Peyer's patch (tissue), 4 donors: ENCODE measurements at regions not wholly inside any gene's neighbourhood (a gene's known extent, or its start where the extent isn't known, plus 50 kb on each side); places are given as distances from the start of the nearest gene placed in this dataset.

Experiments used
- DNase-seq, 3 donors: peaks; one replicate each; pipeline ENCODE4 v3.0.0-alpha.2; 2017 to 2019
- H3K27ac ChIP-seq, 4 donors: fragments of 200-600 bp; sonication (generic); one replicate each; pipeline ENCODE4 v1.5.1; 2016 to 2019
- H3K27me3 ChIP-seq, 2 donors: fragments of 200-600 bp; sonication (generic); one replicate each; pipeline ENCODE4 v1.5.1; 2019
- H3K36me3 ChIP-seq, 3 donors: fragments of 200-600 bp; sonication (generic); one replicate each; pipeline ENCODE4 v1.5.1; 2016 to 2019
- H3K4me1 ChIP-seq, 4 donors: fragments of 200-600 bp; sonication (generic); one replicate each; pipeline ENCODE4 v1.5.1; 2016 to 2019
- H3K4me3 ChIP-seq, 4 donors: fragments of 200-600 bp; sonication (generic); 1 replicate in 3 of 4; 2 replicates in 1 of 4; pipeline ENCODE4 v1.5.1; 2016 to 2019; ENCODE audit warnings: mild to moderate bottlenecking in 1 of 4
- H3K9me3 ChIP-seq, 4 donors: fragments of 200-600 bp; sonication (generic); one replicate each; pipeline ENCODE4 v1.5.1; 2016 to 2019; ENCODE audit warnings: mild to moderate bottlenecking in 1 of 4
- POLR2A ChIP-seq, 2 donors: fragments of 450-650 bp; IDR thresholded peaks; one replicate each; pipeline ENCODE4 v1.5.1; 2017; ENCODE audit warnings: antibody characterized with exemption in 2 of 2, mild to moderate bottlenecking in 2 of 2, moderate library complexity in 2 of 2
- TF ChIP-seq, protein P1 (sequence below), 6 experiments: fragments of 450-650 bp in 4 of 6; fragments of 200-600 bp in 2 of 6; sonication (generic) in 1 of 6; IDR thresholded peaks; one replicate each; pipeline ENCODE4 v1.5.1; 2017 to 2019; ENCODE audit warnings: antibody characterized with exemption in 6 of 6, mild to moderate bottlenecking in 3 of 6, moderate library complexity in 1 of 6

DNA sequence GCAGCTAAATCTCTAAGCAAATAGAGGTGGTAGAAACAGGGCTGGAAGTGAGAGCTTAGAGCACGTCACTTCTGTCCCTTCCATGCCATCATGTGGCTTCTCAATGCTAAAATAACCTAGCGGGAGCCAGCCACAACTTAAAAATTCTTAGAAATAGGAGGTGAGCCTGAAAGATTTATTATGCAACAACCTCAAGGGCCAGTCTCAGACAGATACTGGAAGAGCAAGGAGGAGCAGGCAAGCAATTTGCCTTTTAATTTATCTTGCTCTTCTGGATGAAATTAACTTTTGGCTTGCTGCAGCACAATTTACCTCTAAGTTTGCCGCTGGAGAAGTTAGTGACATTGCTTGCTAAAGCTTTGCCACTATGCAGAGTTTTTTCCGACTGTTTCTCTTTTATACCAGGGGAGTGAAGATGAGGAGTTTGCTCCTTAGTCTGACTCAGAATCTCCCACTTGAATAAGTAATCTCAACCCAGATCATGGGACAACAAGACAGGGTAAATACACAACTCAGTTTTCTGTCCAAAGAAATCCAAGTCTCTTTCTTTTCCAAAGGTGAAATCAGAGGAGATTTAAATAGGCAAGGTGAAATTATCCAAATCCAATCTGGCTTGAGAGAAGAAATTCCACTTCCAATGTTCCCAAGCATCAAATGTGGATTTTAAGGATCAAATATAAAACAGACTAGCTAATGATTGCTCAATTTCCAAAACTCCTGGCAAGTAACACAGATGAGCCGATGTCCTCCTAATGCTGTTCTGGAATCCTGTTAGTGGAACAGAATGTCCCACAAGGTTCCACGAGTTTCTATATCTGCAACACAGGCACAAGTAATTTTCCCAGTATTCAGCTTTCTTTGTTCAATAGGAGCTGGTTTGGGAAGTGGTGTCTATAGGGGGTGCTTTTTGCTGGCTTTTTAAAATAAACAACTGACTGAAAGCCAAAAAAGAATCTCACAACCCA lies 329.4 kb upstream of the RORA start:
- no peak overlapping the region for H3K4me3 ChIP-seq
- DNase-seq, result no peak
- H3K27ac ChIP-seq, result peak overlapping the region in 3 of 4 donors; percentile 12 to 62 (median 58)

DNA sequence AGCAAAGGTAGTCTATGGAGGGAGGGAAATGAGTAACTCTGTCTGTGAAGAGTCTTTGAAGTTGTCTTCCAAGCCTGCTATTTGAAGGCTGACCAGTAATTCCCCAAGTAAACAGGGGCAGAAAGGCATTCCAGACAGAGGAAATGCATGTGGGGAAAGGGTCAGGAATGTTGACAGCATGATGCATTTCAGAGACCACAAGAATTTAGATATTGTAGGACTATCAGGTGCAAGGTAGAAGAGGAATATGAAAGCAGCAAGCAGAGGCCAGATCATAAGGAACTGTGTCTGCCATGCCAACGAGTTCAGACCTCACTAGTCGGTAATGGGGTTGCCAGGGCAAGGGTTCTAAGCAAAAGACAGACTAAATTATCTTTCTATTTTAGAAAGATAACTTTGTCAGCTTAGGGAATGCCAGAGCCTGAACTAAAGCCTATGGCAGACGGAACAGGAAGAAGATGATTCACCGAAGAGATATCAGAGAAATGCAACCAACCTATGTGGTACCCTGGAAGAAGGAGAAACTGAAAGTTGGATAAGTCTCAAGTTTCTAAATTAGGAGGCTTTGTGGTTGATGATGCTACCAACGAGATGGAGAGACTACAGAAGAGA lies 327.0 kb upstream of the RORA start:
- Histone ChIP-seq H3K27me3 (no peaks in the 10 kb centered on the region), H3K36me3 (no peaks in the 10 kb centered on the region), H3K9me3 (no peaks in the 10 kb centered on the region), H3K4me3 (no peak overlapping the region), H3K4me1 (no peaks in the 10 kb centered on the region), H3K27ac (no peak overlapping the region)
- TF ChIP-seq POLR2A (IDR thresholded peaks at IDR 0.05), result no peak
- TF ChIP-seq, protein P1, sequence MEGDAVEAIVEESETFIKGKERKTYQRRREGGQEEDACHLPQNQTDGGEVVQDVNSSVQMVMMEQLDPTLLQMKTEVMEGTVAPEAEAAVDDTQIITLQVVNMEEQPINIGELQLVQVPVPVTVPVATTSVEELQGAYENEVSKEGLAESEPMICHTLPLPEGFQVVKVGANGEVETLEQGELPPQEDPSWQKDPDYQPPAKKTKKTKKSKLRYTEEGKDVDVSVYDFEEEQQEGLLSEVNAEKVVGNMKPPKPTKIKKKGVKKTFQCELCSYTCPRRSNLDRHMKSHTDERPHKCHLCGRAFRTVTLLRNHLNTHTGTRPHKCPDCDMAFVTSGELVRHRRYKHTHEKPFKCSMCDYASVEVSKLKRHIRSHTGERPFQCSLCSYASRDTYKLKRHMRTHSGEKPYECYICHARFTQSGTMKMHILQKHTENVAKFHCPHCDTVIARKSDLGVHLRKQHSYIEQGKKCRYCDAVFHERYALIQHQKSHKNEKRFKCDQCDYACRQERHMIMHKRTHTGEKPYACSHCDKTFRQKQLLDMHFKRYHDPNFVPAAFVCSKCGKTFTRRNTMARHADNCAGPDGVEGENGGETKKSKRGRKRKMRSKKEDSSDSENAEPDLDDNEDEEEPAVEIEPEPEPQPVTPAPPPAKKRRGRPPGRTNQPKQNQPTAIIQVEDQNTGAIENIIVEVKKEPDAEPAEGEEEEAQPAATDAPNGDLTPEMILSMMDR (IDR thresholded peaks at IDR 0.05), result no peak
- no peak for DNase-seq

More for the DNA sequence above, 329.4 kb upstream of the RORA start:
- Histone ChIP-seq H3K27me3 (no peaks in the 10 kb centered on the region), H3K9me3 (no peaks in the 10 kb centered on the region), H3K4me1 (no peaks in the 10 kb centered on the region), H3K36me3 (no peaks in the 10 kb centered on the region)
- TF ChIP-seq, protein P1 (IDR thresholded peaks at IDR 0.05), result no peak
- TF ChIP-seq POLR2A (IDR thresholded peaks at IDR 0.05), result no peak

DNA sequence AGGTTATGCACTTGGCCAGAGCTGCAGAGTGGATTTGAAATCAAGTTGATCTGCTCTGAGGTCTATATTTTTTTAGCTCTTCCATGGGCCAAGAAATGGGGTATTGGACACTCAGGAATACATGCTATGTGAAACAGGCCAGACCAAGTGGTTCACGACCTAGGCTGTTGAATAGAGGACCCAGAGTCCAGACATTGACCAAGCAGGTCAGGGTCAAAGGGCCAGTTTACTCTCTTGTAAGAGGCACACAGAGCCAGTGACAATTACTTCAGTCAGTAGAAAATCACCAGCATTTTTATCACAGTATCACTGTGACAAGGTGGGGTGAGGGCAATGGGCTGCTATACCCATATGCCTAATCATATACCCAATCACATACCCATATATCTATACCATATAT lies 320.6 kb upstream of the RORA start:
- no peak for DNase-seq

DNA sequence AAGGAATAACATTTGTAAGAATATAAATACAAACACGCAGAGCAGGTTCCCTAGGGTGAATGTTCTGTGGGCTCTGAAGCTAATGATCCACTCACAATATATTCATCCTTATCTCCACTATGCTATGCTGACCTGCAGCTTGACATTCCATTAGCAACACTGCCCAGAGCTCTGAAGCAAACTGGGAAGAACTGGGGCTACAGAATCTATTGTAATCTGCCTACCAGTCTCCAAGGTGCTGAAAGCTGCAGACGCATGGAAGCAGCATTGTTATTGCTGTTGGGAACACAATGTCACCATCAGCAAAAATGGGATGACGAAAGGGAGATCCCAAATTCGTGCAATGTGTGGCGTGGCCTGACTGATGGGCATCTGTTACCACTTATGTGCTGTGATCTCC lies 316.7 kb upstream of the RORA start:
- Histone ChIP-seq H3K4me1 (no peaks in the 10 kb centered on the region), H3K27ac (no peak overlapping the region), H3K27me3 (no peaks in the 10 kb centered on the region), H3K36me3 (no peaks in the 10 kb centered on the region), H3K9me3 (no peaks in the 10 kb centered on the region), H3K4me3 (no peak overlapping the region)
- DNase-seq, result no peak
- no peak for TF ChIP-seq POLR2A (IDR thresholded peaks at IDR 0.05)
- TF ChIP-seq, protein P1 (IDR thresholded peaks at IDR 0.05), result no peak

More for the DNA sequence above, 320.6 kb upstream of the RORA start:
- H3K27me3 ChIP-seq, result no peaks in the 10 kb centered on the region
- no peaks in the 10 kb centered on the region for H3K36me3 ChIP-seq
- no peak overlapping the region for H3K4me3 ChIP-seq
- no peaks in the 10 kb centered on the region for H3K9me3 ChIP-seq
- no peaks in the 10 kb centered on the region for H3K4me1 ChIP-seq
- TF ChIP-seq, protein P1 (IDR thresholded peaks at IDR 0.05), result no peak
- no peak for TF ChIP-seq POLR2A (IDR thresholded peaks at IDR 0.05)
- H3K27ac ChIP-seq, result no peak overlapping the region

DNA sequence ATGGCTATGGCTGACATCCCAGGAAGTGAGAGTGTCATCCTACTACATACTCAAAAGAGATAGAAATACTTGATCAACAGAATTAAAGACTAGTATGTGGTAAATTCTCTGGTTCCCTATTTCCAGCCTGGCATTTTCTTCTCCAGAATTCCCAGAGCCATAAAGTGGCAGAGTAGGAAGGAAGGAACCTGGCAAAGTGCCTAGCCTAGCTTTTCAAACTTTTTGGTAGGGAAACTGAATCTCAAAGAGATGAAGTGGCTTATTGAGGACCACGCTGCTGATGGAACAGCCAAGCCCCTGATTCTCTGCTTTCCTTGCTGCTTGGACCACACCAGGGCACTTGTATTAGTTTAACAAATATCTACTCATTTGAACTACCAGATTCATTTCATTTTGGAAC lies 312.4 kb upstream of the RORA start:
- Histone ChIP-seq H3K9me3 (no peaks in the 10 kb centered on the region), H3K27ac (no peak overlapping the region), H3K4me3 (no peak overlapping the region), H3K4me1 (no peaks in the 10 kb centered on the region), H3K36me3 (no peaks in the 10 kb centered on the region), H3K27me3 (no peaks in the 10 kb centered on the region)
- no peak for TF ChIP-seq POLR2A (IDR thresholded peaks at IDR 0.05)
- TF ChIP-seq, protein P1 (IDR thresholded peaks at IDR 0.05), result no peak
- no peak for DNase-seq
